Thymus (tissue), 11 donors: ENCODE measurements at regions not wholly inside any gene's neighbourhood (a gene's known extent, or its start where the extent isn't known, plus 50 kb on each side); places are given as distances from the start of the nearest gene placed in this dataset.

ENCODE experiments used
- DNase-seq, 9 donors: peaks; one replicate each; pipeline ENCODE4 v3.0.0-alpha.2; 2013; ENCODE audit warnings: low spot score in 9 of 9, low read depth in 6 of 9, missing footprints in 1 of 9
- H3K27ac ChIP-seq, 2 donors: one replicate each; pipeline ENCODE4 v1.5.1; 2013; ENCODE audit warnings: control low read depth in 1 of 2, low read depth in 1 of 2, low read length in 1 of 2, mild to moderate bottlenecking in 1 of 2, moderate library complexity in 1 of 2
- H3K27me3 ChIP-seq, 2 donors: one replicate each; pipeline ENCODE4 v1.5.1; 2013; ENCODE audit warnings: low read length in 1 of 2; ENCODE audit not compliant: control insufficient read depth in 2 of 2, insufficient read depth in 1 of 2
- H3K36me3 ChIP-seq, 2 donors: one replicate each; pipeline ENCODE4 v1.5.1; 2013; ENCODE audit warnings: low read length in 1 of 2, mild to moderate bottlenecking in 1 of 2, moderate library complexity in 1 of 2; ENCODE audit not compliant: control insufficient read depth in 2 of 2, insufficient read depth in 2 of 2
- H3K4me1 ChIP-seq, 2 donors: one replicate each; pipeline ENCODE4 v1.5.1; 2013; ENCODE audit warnings: low read length in 2 of 2; ENCODE audit not compliant: control insufficient read depth in 2 of 2, insufficient read depth in 2 of 2
- H3K4me3 ChIP-seq, 2 donors: one replicate each; pipeline ENCODE4 v1.5.1; 2013; ENCODE audit warnings: low read length in 2 of 2, control low read depth in 1 of 2, mild to moderate bottlenecking in 1 of 2
- H3K9me3 ChIP-seq, 2 donors: one replicate each; pipeline ENCODE4 v1.5.1; 2013; ENCODE audit warnings: low read length in 1 of 2, mild to moderate bottlenecking in 1 of 2; ENCODE audit not compliant: control insufficient read depth in 2 of 2, insufficient read depth in 1 of 2
- WGBS: extraction: QIAGEN DNeasy Blood & Tissue Kit; methylation state at CpG from one replicate; pipeline ENCODE4 v1.1.7; 2013; 5-methylcytosine and 5-hydroxymethylcytosine counted together
- donor health status: healthy.

- H3K4me3 ChIP-seq, result no peak overlapping the region
- 94% methylated on average over 5 of the region's 5 CpGs for WGBS
- no peaks in the 10 kb centered on the region for H3K9me3 ChIP-seq
- H3K36me3 ChIP-seq, result no peaks in the 10 kb centered on the region
- no peaks in the 10 kb centered on the region for H3K27me3 ChIP-seq
- no peaks in the 10 kb centered on the region for H3K4me1 ChIP-seq
- no peak for DNase-seq
- no peak overlapping the region for H3K27ac ChIP-seq
Measured at GRCh38 chr7:11300241-11300640, 326.6 kb downstream of the PHF14 start.

- H3K4me3 ChIP-seq, result no peak overlapping the region
- no peak for DNase-seq
- H3K36me3 ChIP-seq, result no peaks in the 10 kb centered on the region
- no peaks in the 10 kb centered on the region for H3K4me1 ChIP-seq
- H3K9me3 ChIP-seq, result no peaks in the 10 kb centered on the region
- H3K27ac ChIP-seq, result no peak overlapping the region
- no peaks in the 10 kb centered on the region for H3K27me3 ChIP-seq
Measured at GRCh38 chr7:11302121-11302520, 328.4 kb downstream of the PHF14 start.

GRCh38 chr7:11313801-11314200 is 340.1 kb downstream of the PHF14 start:
- no peaks in the 10 kb centered on the region for H3K27me3 ChIP-seq
- no peaks in the 10 kb centered on the region for H3K4me1 ChIP-seq
- 96% methylated on average over 2 of the region's 2 CpGs for WGBS
- no peaks in the 10 kb centered on the region for H3K9me3 ChIP-seq
- no peak for DNase-seq
- H3K36me3 ChIP-seq, result no peaks in the 10 kb centered on the region
- H3K4me3 ChIP-seq, result no peak overlapping the region
- no peak overlapping the region for H3K27ac ChIP-seq

GRCh38 chr7:11315666-11316258 is 342.1 kb downstream of the PHF14 start:
- Histone ChIP-seq H3K4me3 (no peak overlapping the region), H3K27ac (no peak overlapping the region), H3K4me1 (no peaks in the 10 kb centered on the region), H3K36me3 (no peaks in the 10 kb centered on the region), H3K27me3 (no peaks in the 10 kb centered on the region), H3K9me3 (no peaks in the 10 kb centered on the region)
- WGBS, result 89% methylated on average over 3 of the region's 3 CpGs
- no peak for DNase-seq

GRCh38 chr7:11317766-11318165 is 344.1 kb downstream of the PHF14 start:
- Histone ChIP-seq H3K27ac (no peak overlapping the region), H3K4me1 (no peaks in the 10 kb centered on the region), H3K4me3 (no peak overlapping the region), H3K27me3 (no peaks in the 10 kb centered on the region), H3K36me3 (no peaks in the 10 kb centered on the region), H3K9me3 (no peaks in the 10 kb centered on the region)
- no peak for DNase-seq
- 93% methylated on average over 1 of the region's 1 CpG for WGBS

GRCh38 chr7:11319491-11320274 is 346.0 kb downstream of the PHF14 start:
- WGBS, result 95% methylated on average over 1 of the region's 1 CpG

More at GRCh38 chr7:11319491-11320274, 346.0 kb downstream of the PHF14 start:
- Histone ChIP-seq H3K9me3 (no peaks in the 10 kb centered on the region), H3K36me3 (no peaks in the 10 kb centered on the region), H3K4me1 (no peaks in the 10 kb centered on the region), H3K27me3 (no peaks in the 10 kb centered on the region), H3K4me3 (no peak overlapping the region), H3K27ac (no peak overlapping the region)
- no peak for DNase-seq
